Esophagus muscularis mucosa (tissue), 4 donors: ENCODE measurements at regions not wholly inside any gene's neighbourhood (a gene's known extent, or its start where the extent isn't known, plus 50 kb on each side); places are given as distances from the start of the nearest gene placed in this dataset.

Experiments used
- DNase-seq: peaks from one replicate; pipeline ENCODE4 v3.0.0-alpha.2; 2017; ENCODE audit errors: extremely low spot score
- H3K27ac ChIP-seq, 4 donors: fragments of 200-600 bp; sonication (generic); replicated peaks in 1 of 4; 1 replicate in 3 of 4; 2 replicates in 1 of 4; pipeline ENCODE4 v1.5.1; 2016 to 2019; ENCODE audit warnings: mild to moderate bottlenecking in 1 of 4
- H3K27me3 ChIP-seq, 4 donors: fragments of 200-600 bp; sonication (generic); one replicate each; pipeline versions ENCODE4 v1.5.1 to v1.6.0; 2016 to 2019
- H3K36me3 ChIP-seq, 4 donors: fragments of 200-600 bp; sonication (generic); one replicate each; pipeline ENCODE4 v1.5.1; 2016 to 2019
- H3K4me1 ChIP-seq, 4 donors: fragments of 200-600 bp; sonication (generic); one replicate each; pipeline ENCODE4 v1.5.1; 2016 to 2019
- H3K4me3 ChIP-seq, 4 donors: fragments of 200-600 bp; sonication (generic); 1 replicate in 2 of 4; 2 replicates in 2 of 4; pipeline ENCODE4 v1.5.1; 2016 to 2019; ENCODE audit warnings: mild to moderate bottlenecking in 4 of 4, moderate library complexity in 1 of 4
- H3K9me3 ChIP-seq, 4 donors: fragments of 200-600 bp; sonication (generic); 1 replicate in 3 of 4; 2 replicates in 1 of 4; pipeline ENCODE4 v1.5.1; 2016 to 2019
- CTCF ChIP-seq, 3 experiments: fragments of 200-600 bp in 2 of 3; fragments of 450-650 bp in 1 of 3; sonication (generic) in 2 of 3; IDR thresholded peaks; one replicate each; pipeline ENCODE4 v1.5.1; 2017 to 2019; ENCODE audit warnings: antibody characterized with exemption in 3 of 3, mild to moderate bottlenecking in 2 of 3, moderate library complexity in 1 of 3
- EP300 ChIP-seq: sonication (generic); formaldehyde crosslinking; IDR thresholded peaks from one replicate; pipeline ENCODE4 v1.6.1; 2017; ENCODE audit warnings: antibody characterized with exemption
- POLR2A ChIP-seq: fragments of 450-650 bp; IDR thresholded peaks from one replicate; pipeline ENCODE4 v1.6.1; 2017; ENCODE audit warnings: antibody characterized with exemption, moderate library complexity, mild to moderate bottlenecking, low read depth
- POLR2AphosphoS5 ChIP-seq, 2 donors: sonication (generic); formaldehyde crosslinking; IDR thresholded peaks; one replicate each; pipeline ENCODE4 v1.6.1; 2017; ENCODE audit warnings: antibody characterized with exemption in 2 of 2
- WGBS: methylation state at CpG from one replicate; pipeline ENCODE4 v1.1.5; 2018; 5-methylcytosine and 5-hydroxymethylcytosine counted together
- intact Hi-C: fragments of 100-400 bp; cut with DNase I; formaldehyde crosslinking; loops from one replicate; pipeline ENCODE4 v1.15.1; 2023

- no peak for DNase-seq
- no peak overlapping the region for H3K27ac ChIP-seq
- H3K4me1 ChIP-seq = no peaks in the 10 kb centered on the region
- H3K27me3 ChIP-seq = no peaks in the 10 kb centered on the region
- no peak overlapping the region for H3K4me3 ChIP-seq
- H3K36me3 ChIP-seq = no peaks in the 10 kb centered on the region
- intact Hi-C loops = no loop called here
- no peak for TF ChIP-seq POLR2A
- no peak for TF ChIP-seq EP300
- TF ChIP-seq CTCF (IDR thresholded peaks at IDR 0.05) = no peak
- no peak for TF ChIP-seq POLR2AphosphoS5 (IDR thresholded peaks at IDR 0.05)
- H3K9me3 ChIP-seq = no peaks in the 10 kb centered on the region
- WGBS = 81% methylated on average over 3 of the region's 3 CpGs
Measured at GRCh38 chr10:65375528-65375927, 1550.3 kb upstream of the LRRTM3 start.

GRCh38 chr10:65377687-65378086 lies 1548.1 kb upstream of the LRRTM3 start:
- TF ChIP-seq POLR2A (no peak), CTCF (IDR thresholded peaks at IDR 0.05) (no peak), EP300 (no peak), POLR2AphosphoS5 (IDR thresholded peaks at IDR 0.05) (no peak)
- Histone ChIP-seq H3K9me3 (no peaks in the 10 kb centered on the region), H3K4me1 (no peaks in the 10 kb centered on the region), H3K27ac (no peak overlapping the region), H3K27me3 (no peaks in the 10 kb centered on the region), H3K4me3 (no peak overlapping the region), H3K36me3 (no peaks in the 10 kb centered on the region)
- WGBS = 36% methylated on average over 1 of the region's 1 CpG
- no peak for DNase-seq
- intact Hi-C loops = no loop called here

- no peaks in the 10 kb centered on the region for H3K27me3 ChIP-seq
- intact Hi-C loops = no loop called here
- TF ChIP-seq POLR2A (no peak), CTCF (IDR thresholded peaks at IDR 0.05) (no peak), POLR2AphosphoS5 (IDR thresholded peaks at IDR 0.05) (no peak), EP300 (no peak)
- no peak overlapping the region for H3K27ac ChIP-seq
- no peak overlapping the region for H3K4me3 ChIP-seq
- no peak for DNase-seq
- H3K9me3 ChIP-seq = no peaks in the 10 kb centered on the region
- WGBS = 55% methylated on average over 2 of the region's 2 CpGs
- no peaks in the 10 kb centered on the region for H3K4me1 ChIP-seq
- H3K36me3 ChIP-seq = no peaks in the 10 kb centered on the region
Measured at GRCh38 chr10:65394502-65395297, 1531.1 kb upstream of the LRRTM3 start.

- Histone ChIP-seq H3K27ac (no peak overlapping the region), H3K4me1 (no peaks in the 10 kb centered on the region), H3K27me3 (no peaks in the 10 kb centered on the region), H3K9me3 (no peaks in the 10 kb centered on the region), H3K36me3 (no peaks in the 10 kb centered on the region), H3K4me3 (no peak overlapping the region)
- TF ChIP-seq POLR2AphosphoS5 (IDR thresholded peaks at IDR 0.05) = no peak
- TF ChIP-seq POLR2A = no peak
- TF ChIP-seq CTCF (IDR thresholded peaks at IDR 0.05) = no peak
- TF ChIP-seq EP300 = no peak
- 89% methylated on average over 2 of the region's 2 CpGs for WGBS
- DNase-seq = no peak
- intact Hi-C loops = no loop called here
Measured at GRCh38 chr10:65395631-65396030, 1530.2 kb upstream of the LRRTM3 start.

- Histone ChIP-seq H3K27me3 (no peaks in the 10 kb centered on the region), H3K9me3 (no peaks in the 10 kb centered on the region), H3K4me1 (no peaks in the 10 kb centered on the region), H3K4me3 (no peak overlapping the region), H3K36me3 (no peaks in the 10 kb centered on the region), H3K27ac (no peak overlapping the region)
- intact Hi-C loops = no loop called here
- TF ChIP-seq POLR2A (no peak), EP300 (no peak), CTCF (IDR thresholded peaks at IDR 0.05) (no peak), POLR2AphosphoS5 (IDR thresholded peaks at IDR 0.05) (no peak)
- 71% methylated on average over 3 of the region's 3 CpGs for WGBS
- DNase-seq = no peak
Measured at GRCh38 chr10:65396997-65397396, 1528.8 kb upstream of the LRRTM3 start.
